ENCODE measurements at regions not wholly inside any gene's neighbourhood (a gene's known extent, or its start where the extent isn't known, plus 50 kb on each side); places are given as distances from the start of the nearest gene placed in this dataset.

- no peak for DNase-seq (ENCODE audit: low spot score)
- no peak for TF ChIP-seq CTCF (IDR thresholded peaks at IDR 0.05; ENCODE audit: unreplicated experiment)
- Mint-ChIP-seq H3K4me1 (ENCODE audit: unreplicated experiment) (peaks cover 53% of the 10 kb centered on the region), H3K36me3 (ENCODE audit: low read depth, unreplicated experiment) (no peaks in the 10 kb centered on the region), H3K9me3 (ENCODE audit: unreplicated experiment) (no peaks in the 10 kb centered on the region), H3K4me3 (ENCODE audit: unreplicated experiment) (no peak overlapping the region), H3K27me3 (ENCODE audit: unreplicated experiment) (no peaks in the 10 kb centered on the region), H3K27ac (ENCODE audit: unreplicated experiment) (no peak overlapping the region)
These were observed 87.9 kb downstream of the DAD1 start for GRCh38 chr14:22500954-22501726.

- Mint-ChIP-seq H3K4me1 (ENCODE audit: unreplicated experiment) (peaks cover 55% of the 10 kb centered on the region), H3K4me3 (ENCODE audit: unreplicated experiment) (no peak overlapping the region), H3K36me3 (ENCODE audit: low read depth, unreplicated experiment) (no peaks in the 10 kb centered on the region), H3K27me3 (ENCODE audit: unreplicated experiment) (no peaks in the 10 kb centered on the region), H3K27ac (ENCODE audit: unreplicated experiment) (no peak overlapping the region), H3K9me3 (ENCODE audit: unreplicated experiment) (no peaks in the 10 kb centered on the region)
- no peak for DNase-seq (ENCODE audit: low spot score)
- TF ChIP-seq CTCF (IDR thresholded peaks at IDR 0.05; ENCODE audit: unreplicated experiment), result no peak
These were observed 88.5 kb downstream of the DAD1 start for GRCh38 chr14:22500525-22500924.

GRCh38 chr14:22497671-22498093 lies 91.3 kb downstream of the DAD1 start:
- TF ChIP-seq CTCF (IDR thresholded peaks at IDR 0.05; ENCODE audit: unreplicated experiment), result no peak
- Mint-ChIP-seq H3K27ac (ENCODE audit: unreplicated experiment) (no peak overlapping the region), H3K4me1 (ENCODE audit: unreplicated experiment) (peaks cover 74% of the 10 kb centered on the region), H3K36me3 (ENCODE audit: low read depth, unreplicated experiment) (no peaks in the 10 kb centered on the region), H3K27me3 (ENCODE audit: unreplicated experiment) (no peaks in the 10 kb centered on the region), H3K9me3 (ENCODE audit: unreplicated experiment) (no peaks in the 10 kb centered on the region), H3K4me3 (ENCODE audit: unreplicated experiment) (no peak overlapping the region)
- DNase-seq (ENCODE audit: low spot score), result no peak

GRCh38 chr14:22497144-22497423 lies 91.9 kb downstream of the DAD1 start:
- no peaks in the 10 kb centered on the region for H3K36me3 Mint-ChIP-seq (ENCODE audit: low read depth, unreplicated experiment)
- H3K4me1 Mint-ChIP-seq (ENCODE audit: unreplicated experiment), result peaks cover 76% of the 10 kb centered on the region
- no peaks in the 10 kb centered on the region for H3K9me3 Mint-ChIP-seq (ENCODE audit: unreplicated experiment)
- no peak for TF ChIP-seq CTCF (IDR thresholded peaks at IDR 0.05; ENCODE audit: unreplicated experiment)
- H3K4me3 Mint-ChIP-seq (ENCODE audit: unreplicated experiment), result no peak overlapping the region
- no peaks in the 10 kb centered on the region for H3K27me3 Mint-ChIP-seq (ENCODE audit: unreplicated experiment)
- peak overlapping the region; percentile 50 for H3K27ac Mint-ChIP-seq (ENCODE audit: unreplicated experiment)
- no peak for DNase-seq (ENCODE audit: low spot score)

GRCh38 chr14:22494486-22495135 lies 94.4 kb downstream of the DAD1 start:
- peaks cover 84% of the 10 kb centered on the region for H3K4me1 Mint-ChIP-seq (ENCODE audit: unreplicated experiment)
- peak overlapping the region; percentile 79 for H3K27ac Mint-ChIP-seq (ENCODE audit: unreplicated experiment)
- no peak for TF ChIP-seq CTCF (IDR thresholded peaks at IDR 0.05; ENCODE audit: unreplicated experiment)
- H3K36me3 Mint-ChIP-seq (ENCODE audit: low read depth, unreplicated experiment), result no peaks in the 10 kb centered on the region
- DNase-seq (ENCODE audit: low spot score), result no peak
- no peak overlapping the region for H3K4me3 Mint-ChIP-seq (ENCODE audit: unreplicated experiment)
- no peaks in the 10 kb centered on the region for H3K27me3 Mint-ChIP-seq (ENCODE audit: unreplicated experiment)
- no peaks in the 10 kb centered on the region for H3K9me3 Mint-ChIP-seq (ENCODE audit: unreplicated experiment)
